H1 (cell line): ENCODE measurements at regions not wholly inside any gene's neighbourhood (a gene's known extent, or its start where the extent isn't known, plus 50 kb on each side); places are given as distances from the start of the nearest gene placed in this dataset.

Experiments used
- ATF3 ChIP-seq: IDR thresholded peaks from 2 replicates; pipeline ENCODE4 v1.6.1; 2011; ENCODE audit warnings: low read depth, mild to moderate bottlenecking, low read length; ENCODE audit not compliant: insufficient read depth
- CREB1 ChIP-seq: IDR thresholded peaks from 2 replicates; pipeline ENCODE4 v1.6.1; 2012; ENCODE audit warnings: inconsistent platforms
- CTBP2 ChIP-seq: IDR thresholded peaks from 2 replicates; pipeline ENCODE4 v1.7.0; 2011; ENCODE audit warnings: borderline replicate concordance, mild to moderate bottlenecking, moderate library complexity, mixed read lengths, low read length; ENCODE audit not compliant: insufficient read depth, insufficient read length
- CTCF ChIP-seq, 3 experiments: IDR thresholded peaks; 1 replicate in 2 of 3; 2 replicates in 1 of 3; pipeline versions ENCODE4 v1.5.1 to v1.6.1; 2011; ENCODE audit warnings: low read length in 3 of 3, mild to moderate bottlenecking in 3 of 3, inconsistent platforms in 2 of 3, low read depth in 1 of 3, moderate library complexity in 1 of 3; ENCODE audit not compliant: insufficient read depth in 1 of 3; ENCODE audit errors: control extremely low read depth in 1 of 3
- JUND ChIP-seq: IDR thresholded peaks from 2 replicates; pipeline ENCODE4 v1.6.1; 2011; ENCODE audit warnings: mild to moderate bottlenecking, improper control_type of control experiment, low read length
- KDM4A ChIP-seq: IDR thresholded peaks from one replicate; pipeline ENCODE4 v1.7.1; 2012; ENCODE audit warnings: low read depth, mild to moderate bottlenecking, moderate library complexity, low read length, inconsistent platforms; ENCODE audit not compliant: severe bottlenecking
- KDM5A ChIP-seq: fragments of 200-600 bp; IDR thresholded peaks from 2 replicates; pipeline ENCODE4 v1.7.1; 2012; ENCODE audit warnings: mild to moderate bottlenecking, low read length, inconsistent platforms, mixed read lengths
- MAFK ChIP-seq: IDR thresholded peaks from 2 replicates; pipeline ENCODE4 v1.6.1; 2012; ENCODE audit warnings: low read depth, mild to moderate bottlenecking, improper control_type of control experiment, low read length
- NANOG ChIP-seq: IDR thresholded peaks from 2 replicates; pipeline ENCODE4 v1.6.1; 2011; ENCODE audit warnings: low read length, low read depth, mild to moderate bottlenecking, inconsistent platforms; ENCODE audit not compliant: insufficient read depth, poor library complexity, severe bottlenecking
- PHF8 ChIP-seq: fragments of 200-600 bp; sonication (generic); conservative IDR thresholded peaks from 2 replicates; pipeline ENCODE4 v1.7.1; 2012; ENCODE audit warnings: low read depth, mild to moderate bottlenecking, inconsistent platforms, low read length, moderate library complexity
- RNF2 ChIP-seq: fragments of 200-900, 300-1000 bp; sonication (generic); IDR thresholded peaks from 2 replicates; pipeline ENCODE4 v1.7.1; 2016; ENCODE audit warnings: borderline replicate concordance, low read depth, mild to moderate bottlenecking, antibody characterized with exemption, low read length; ENCODE audit not compliant: poor library complexity, severe bottlenecking; ENCODE audit errors: missing control alignments
- SIX5 ChIP-seq: IDR thresholded peaks from 2 replicates; pipeline ENCODE4 v1.6.1; 2011; ENCODE audit warnings: mild to moderate bottlenecking, low read depth, low read length
- SP4 ChIP-seq: IDR thresholded peaks from 2 replicates; pipeline ENCODE4 v1.6.1; 2012; ENCODE audit warnings: low read length, inconsistent platforms
- TAF1 ChIP-seq: IDR thresholded peaks from 2 replicates; pipeline ENCODE4 v1.6.1; 2011; ENCODE audit warnings: mild to moderate bottlenecking, low read depth, low read length
- TAF7 ChIP-seq: optimal IDR thresholded peaks from 2 replicates; pipeline ENCODE3; 2011; ENCODE audit warnings: low read depth, mild to moderate bottlenecking, inconsistent platforms, low read length, moderate library complexity, borderline replicate concordance
- YY1 ChIP-seq: IDR thresholded peaks from 2 replicates; pipeline ENCODE4 v1.6.1; 2011; ENCODE audit warnings: low read depth, mild to moderate bottlenecking, low read length

- TF ChIP-seq NANOG, result no peak
- no peak for TF ChIP-seq ATF3
- no peak for TF ChIP-seq KDM5A
- 0 out of 2 replicates have a peak, but pooled peaks have one; percentile 13 for TF ChIP-seq CREB1
- no peak for TF ChIP-seq SIX5
- TF ChIP-seq TAF7, result no peak
- no peak for TF ChIP-seq YY1
- TF ChIP-seq TAF1, result no peak
- TF ChIP-seq RNF2, result no peak
- no peak for TF ChIP-seq CTBP2
- TF ChIP-seq MAFK, result no peak
- no peak for TF ChIP-seq PHF8
- TF ChIP-seq JUND, result peak; percentile 16; the same call in 1 of the 2 replicates
- TF ChIP-seq SP4, result no peak
- TF ChIP-seq KDM4A, result no peak
- peak; percentile 26 to 85 (median 58) for TF ChIP-seq CTCF (IDR thresholded peaks at IDR 0.05; ENCODE audit: control extremely low read depth in 1 of 3, insufficient read depth in 1 of 3, low read depth in 1 of 3, low read length in 3 of 3)
Measured at GRCh38 chr7:133139350-133139749, 57.5 kb upstream of the CHCHD3 start (continued).
